Activated CD4-positive, alpha-beta memory T cell treated with anti-CD3 and anti-CD28 coated beads for 36 hours (primary cell): ENCODE measurements at regions not wholly inside any gene's neighbourhood (a gene's known extent, or its start where the extent isn't known, plus 50 kb on each side); places are given as distances from the start of the nearest gene placed in this dataset.
A peak's percentile ranks its signal among the peaks of the same experiment; 100 is the strongest.
"Not testable (repeated sequence)": the region's sequence is repeated elsewhere in the genome, so short reads cannot be mapped to it uniquely, and the experiment has no call there.

Experiments
- CTCF ChIA-PET: fragments of 350-600 bp; sonication (Branson Sonifier 250); formaldehyde crosslinking; loops from one replicate; lab custom pipeline; 2021; ENCODE audit warnings: antibody characterized with exemption, inconsistent platforms; lab: Charles Lee
- POLR2A ChIA-PET: fragments of 350-600 bp; sonication (Branson Sonifier 250); formaldehyde crosslinking; loops from one replicate; lab custom pipeline; 2021; ENCODE audit warnings: antibody characterized with exemption; lab: Charles Lee
- DNase-seq: peaks from one replicate; pipeline ENCODE4 v3.0.0-alpha.2; 2020
- H3K27ac Mint-ChIP-seq: one replicate; pipeline ENCODE4 v1.8.0; 2021; ENCODE audit warnings: mixed read lengths
- H3K27me3 Mint-ChIP-seq: one replicate; pipeline ENCODE4 v1.8.0; 2021; ENCODE audit warnings: mixed read lengths
- H3K36me3 Mint-ChIP-seq: one replicate; pipeline ENCODE4 v1.8.0; 2021; ENCODE audit warnings: mixed read lengths
- H3K4me1 Mint-ChIP-seq: one replicate; pipeline ENCODE4 v1.8.0; 2021; ENCODE audit warnings: low read depth, mixed read lengths
- H3K4me3 Mint-ChIP-seq: one replicate; pipeline ENCODE4 v1.8.0; 2021; ENCODE audit warnings: mild to moderate bottlenecking, mixed read lengths
- H3K9me3 Mint-ChIP-seq: one replicate; pipeline ENCODE4 v1.8.0; 2021; ENCODE audit warnings: mixed read lengths
- intact Hi-C: fragments of 100-400 bp; cut with micrococcal nuclease; formaldehyde crosslinking; loops from one replicate; pipeline ENCODE4 v1.15.1; 2023

DNA sequence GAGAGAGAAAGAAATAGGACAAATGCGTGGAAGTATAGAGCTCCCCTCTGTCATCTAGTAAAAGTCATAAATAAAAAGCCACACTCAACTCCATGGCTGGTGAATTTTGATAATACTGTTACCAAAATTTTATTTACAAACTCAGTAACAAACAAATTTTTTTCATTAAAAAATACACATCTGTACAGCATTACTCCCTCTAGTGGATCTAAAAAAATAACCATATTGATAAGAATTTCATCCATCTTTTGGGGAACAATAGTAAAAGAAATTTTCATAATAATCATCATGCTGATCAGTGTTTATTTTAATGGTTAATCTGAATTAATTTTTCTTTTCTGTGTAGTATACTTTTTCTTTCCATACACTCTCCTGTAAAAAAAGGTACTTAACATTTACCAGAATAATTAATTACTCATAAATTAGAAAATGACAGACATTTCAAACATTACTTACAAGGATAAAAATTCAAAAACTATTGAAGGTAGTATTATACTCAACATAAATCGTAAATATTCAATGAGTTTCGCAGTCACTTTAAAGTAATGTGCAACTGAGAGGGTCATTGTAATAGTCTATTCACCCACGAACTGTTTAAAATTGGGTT is 173.5 kb upstream of the LSM14A start:
- Mint-ChIP-seq H3K27me3 (peaks cover 7% of the 10 kb centered on the region), H3K36me3 (no peaks in the 10 kb centered on the region), H3K4me1 (no peaks in the 10 kb centered on the region), H3K4me3 (no peak overlapping the region), H3K9me3 (no peaks in the 10 kb centered on the region), H3K27ac (no peak overlapping the region)
- DNase-seq, result no peak
- intact Hi-C loops, result loop anchor here (2.0 kb wide), 1 partner anchor 220 kb away; no protein-coding TSS in a partner anchor
- POLR2A ChIA-PET, result no interaction called here
- CTCF ChIA-PET, result interaction anchor here (0.6 to 2.6 kb wide), 13 partner anchors 11 to 568 kb away, joined by 3 to 35 read pairs (median 4); no protein-coding TSS in a partner anchor

DNA sequence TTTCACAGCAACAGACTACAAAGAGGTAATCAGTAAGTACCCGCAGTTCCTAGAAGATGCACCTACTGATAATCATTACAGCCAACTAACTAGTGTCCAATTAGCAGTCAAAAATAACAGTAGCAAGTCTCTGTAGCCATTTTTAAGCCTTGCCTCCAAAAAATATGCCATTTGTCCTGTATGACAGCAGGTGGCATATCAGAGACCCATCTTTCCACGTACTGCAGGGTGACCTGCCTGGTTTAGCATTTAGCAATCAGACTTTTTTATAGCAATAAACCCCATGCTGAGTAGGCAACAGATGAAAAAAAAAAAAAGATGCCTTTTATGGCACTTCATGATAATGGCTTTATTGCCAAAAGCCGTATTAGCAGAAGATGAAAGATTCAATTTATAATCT is 155.3 kb upstream of the LSM14A start:
- H3K27me3 Mint-ChIP-seq, result peaks cover 38% of the 10 kb centered on the region
- H3K4me3 Mint-ChIP-seq, result no peak overlapping the region
- POLR2A ChIA-PET, result no interaction called here
- no peak overlapping the region for H3K27ac Mint-ChIP-seq
- H3K36me3 Mint-ChIP-seq, result no peaks in the 10 kb centered on the region
- intact Hi-C loops, result no loop called here
- peaks cover 2% of the 10 kb centered on the region for H3K9me3 Mint-ChIP-seq
- DNase-seq, result no peak
- no peaks in the 10 kb centered on the region for H3K4me1 Mint-ChIP-seq
- CTCF ChIA-PET, result no interaction called here

DNA sequence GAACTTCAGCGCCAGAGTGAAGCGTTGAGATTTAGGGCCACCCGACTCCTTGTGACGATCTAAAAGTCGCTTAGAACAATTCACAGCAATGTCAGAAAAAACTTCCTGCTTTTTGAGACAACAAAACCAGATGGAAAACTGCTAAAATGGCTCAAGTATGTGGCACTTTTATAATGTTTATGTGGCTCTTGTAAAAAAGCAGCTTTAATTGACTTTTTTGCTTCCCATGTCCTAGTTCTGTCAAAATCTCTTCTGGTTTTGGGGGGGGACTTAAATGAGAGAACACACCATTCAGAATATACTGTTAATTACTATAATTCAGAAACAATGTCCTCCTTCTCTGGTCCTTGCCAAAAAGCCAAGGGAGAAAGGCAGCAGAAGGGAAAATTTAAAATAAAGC is 154.7 kb upstream of the LSM14A start:
- intact Hi-C loops, result no loop called here
- CTCF ChIA-PET, result no interaction called here
- H3K9me3 Mint-ChIP-seq, result peaks cover 4% of the 10 kb centered on the region
- no peak overlapping the region for H3K4me3 Mint-ChIP-seq
- no peaks in the 10 kb centered on the region for H3K36me3 Mint-ChIP-seq
- H3K27ac Mint-ChIP-seq, result no peak overlapping the region
- peaks cover 33% of the 10 kb centered on the region for H3K27me3 Mint-ChIP-seq
- POLR2A ChIA-PET, result no interaction called here
- H3K4me1 Mint-ChIP-seq, result no peaks in the 10 kb centered on the region
- DNase-seq, result no peak

GRCh38 chr19:34018546-34018945 is 153.8 kb upstream of the LSM14A start:
- peaks cover 34% of the 10 kb centered on the region for H3K27me3 Mint-ChIP-seq
- ChIA-PET CTCF (no interaction called here), POLR2A (no interaction called here)
- intact Hi-C loops, result no loop called here
- DNase-seq, result no peak
- H3K27ac Mint-ChIP-seq, result no peak overlapping the region
- H3K36me3 Mint-ChIP-seq, result no peaks in the 10 kb centered on the region
- H3K9me3 Mint-ChIP-seq, result peaks cover 14% of the 10 kb centered on the region
- H3K4me1 Mint-ChIP-seq, result no peaks in the 10 kb centered on the region
- no peak overlapping the region for H3K4me3 Mint-ChIP-seq

GRCh38 chr19:34023381-34023780 is 148.9 kb upstream of the LSM14A start:
- intact Hi-C loops, result no loop called here
- peaks cover 29% of the 10 kb centered on the region for H3K27me3 Mint-ChIP-seq
- peaks cover 19% of the 10 kb centered on the region for H3K9me3 Mint-ChIP-seq
- no peak overlapping the region for H3K27ac Mint-ChIP-seq
- H3K36me3 Mint-ChIP-seq, result no peaks in the 10 kb centered on the region
- no peaks in the 10 kb centered on the region for H3K4me1 Mint-ChIP-seq
- ChIA-PET CTCF (interaction anchor here (1.1 kb wide), 1 partner anchor 19 kb away, joined by 5 read pairs; no protein-coding TSS in a partner anchor), POLR2A (no interaction called here)
- no peak overlapping the region for H3K4me3 Mint-ChIP-seq
- DNase-seq, result no peak

- intact Hi-C loops, result no loop called here
- no peak overlapping the region for H3K4me3 Mint-ChIP-seq
- H3K9me3 Mint-ChIP-seq, result no peaks in the 10 kb centered on the region
- no peaks in the 10 kb centered on the region for H3K36me3 Mint-ChIP-seq
- H3K27ac Mint-ChIP-seq, result no peak overlapping the region
- ChIA-PET POLR2A (no interaction called here), CTCF (interaction anchor here (1.7 to 1.9 kb wide), 2 partner anchors 8 to 256 kb away, joined by 4 to 5 read pairs; no protein-coding TSS in a partner anchor)
- H3K4me1 Mint-ChIP-seq, result no peaks in the 10 kb centered on the region
- H3K27me3 Mint-ChIP-seq, result peaks cover 5% of the 10 kb centered on the region
- no peak for DNase-seq
Observed at GRCh38 chr19:34033880-34034279, 138.4 kb upstream of the LSM14A start.

DNA sequence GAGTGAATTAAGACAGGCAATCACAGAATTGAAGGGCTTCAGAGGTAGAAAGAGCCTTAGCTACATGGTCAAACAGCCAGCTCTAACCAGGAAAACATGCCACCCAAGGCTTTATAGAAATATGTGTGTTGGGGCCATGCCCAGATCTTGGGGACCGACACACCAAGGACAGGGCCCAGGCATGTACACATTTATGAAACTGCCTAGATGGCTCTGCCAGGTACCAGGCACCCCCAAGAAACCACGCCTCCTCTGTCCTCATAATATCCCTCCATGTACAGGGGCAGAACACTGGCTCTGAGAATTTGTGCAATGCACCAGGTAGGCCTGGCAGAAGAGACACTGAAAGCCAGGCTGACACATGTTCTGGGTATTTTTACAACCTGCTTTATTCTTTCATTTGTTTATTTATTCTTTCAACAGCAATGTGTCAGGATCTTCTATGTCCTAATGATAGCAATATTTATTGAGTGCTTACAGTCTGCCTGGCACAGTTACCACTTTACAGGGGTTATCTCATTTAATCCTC is 137.9 kb upstream of the LSM14A start:
- Mint-ChIP-seq H3K27ac (no peak overlapping the region), H3K4me1 (no peaks in the 10 kb centered on the region), H3K36me3 (no peaks in the 10 kb centered on the region), H3K4me3 (no peak overlapping the region), H3K27me3 (peaks cover 6% of the 10 kb centered on the region), H3K9me3 (no peaks in the 10 kb centered on the region)
- DNase-seq, result no peak
- ChIA-PET CTCF (interaction anchor here (1.7 to 1.9 kb wide), 2 partner anchors 8 to 256 kb away, joined by 4 to 5 read pairs; no protein-coding TSS in a partner anchor), POLR2A (no interaction called here)
- intact Hi-C loops, result no loop called here

DNA sequence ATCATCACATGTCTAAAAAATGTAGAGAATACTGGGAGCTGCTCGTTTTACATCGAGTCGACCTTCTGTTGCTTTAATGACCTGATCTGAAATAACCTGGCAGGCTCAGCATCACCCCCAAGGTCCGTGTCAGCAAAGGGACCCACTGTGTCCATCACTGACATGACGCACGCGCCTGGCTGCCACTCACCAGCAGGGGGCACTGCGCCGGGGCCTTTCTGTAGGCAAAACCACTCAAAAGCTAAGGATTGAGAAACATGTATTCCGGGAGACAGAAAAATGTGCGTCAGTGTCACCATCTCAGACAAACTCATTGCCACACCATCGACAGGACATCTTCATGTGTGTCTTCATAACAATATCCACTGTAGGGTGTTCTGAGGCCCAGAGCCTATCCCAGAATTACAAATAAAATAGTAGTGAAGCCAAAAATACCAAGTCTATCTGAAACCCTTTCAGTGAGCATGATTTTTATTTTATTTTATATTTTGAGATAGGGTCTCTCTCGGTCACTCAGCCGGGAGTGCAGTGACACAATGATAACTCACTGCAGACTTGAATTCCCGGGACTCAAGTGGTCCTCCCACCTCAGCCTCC is 130.3 kb upstream of the LSM14A start:
- Mint-ChIP-seq H3K4me3 (no peak overlapping the region), H3K27me3 (peaks cover 11% of the 10 kb centered on the region), H3K36me3 (no peaks in the 10 kb centered on the region), H3K9me3 (no peaks in the 10 kb centered on the region), H3K4me1 (no peaks in the 10 kb centered on the region), H3K27ac (no peak overlapping the region)
- CTCF ChIA-PET, result interaction anchor here (0.5 to 3.0 kb wide), 32 partner anchors 9 to 414 kb away, joined by 3 to 45 read pairs (median 5); no protein-coding TSS in a partner anchor
- POLR2A ChIA-PET, result no interaction called here
- intact Hi-C loops, result loop anchor here (1.0 kb wide), 2 partner anchors 54 to 103 kb away; no protein-coding TSS in a partner anchor
- DNase-seq, result peak; percentile 86

GRCh38 chr19:34044021-34044420 is 128.3 kb upstream of the LSM14A start:
- Mint-ChIP-seq H3K9me3 (no peaks in the 10 kb centered on the region), H3K27me3 (peaks cover 13% of the 10 kb centered on the region), H3K4me1 (no peaks in the 10 kb centered on the region), H3K4me3 (no peak overlapping the region), H3K36me3 (no peaks in the 10 kb centered on the region), H3K27ac (no peak overlapping the region)
- POLR2A ChIA-PET, result no interaction called here
- CTCF ChIA-PET, result interaction anchor here (0.7 to 3.0 kb wide), 5 partner anchors 8 to 207 kb away, joined by 3 to 42 read pairs (median 4); no protein-coding TSS in a partner anchor
- intact Hi-C loops, result no loop called here
- no peak for DNase-seq

DNA sequence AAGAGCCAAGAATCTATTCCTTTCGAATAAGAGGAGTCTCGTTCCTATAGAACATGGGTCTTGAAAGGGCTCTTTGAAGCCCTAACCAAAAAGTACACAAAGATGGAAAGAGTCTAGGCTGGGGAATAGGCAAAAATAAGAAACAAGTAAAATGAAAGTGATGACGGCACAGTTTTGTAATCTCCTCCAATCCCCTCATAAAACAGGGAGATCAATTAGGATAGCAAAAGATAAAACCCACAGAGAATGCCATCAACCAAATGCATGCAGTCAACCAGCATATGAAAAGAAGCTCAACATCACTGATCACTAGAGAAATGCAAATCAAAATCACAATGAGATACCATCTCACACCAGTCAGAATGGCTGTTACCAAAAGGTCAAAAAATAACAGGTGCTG is 122.4 kb upstream of the LSM14A start:
- H3K4me3 Mint-ChIP-seq, result no peak overlapping the region
- H3K27me3 Mint-ChIP-seq, result peaks cover 14% of the 10 kb centered on the region
- DNase-seq, result no peak
- ChIA-PET POLR2A (no interaction called here), CTCF (no interaction called here)
- no peaks in the 10 kb centered on the region for H3K4me1 Mint-ChIP-seq
- no peaks in the 10 kb centered on the region for H3K9me3 Mint-ChIP-seq
- no peaks in the 10 kb centered on the region for H3K36me3 Mint-ChIP-seq
- intact Hi-C loops, result no loop called here
- no peak overlapping the region for H3K27ac Mint-ChIP-seq

- CTCF ChIA-PET, DNase-seq, H3K27ac Mint-ChIP-seq, H3K36me3 Mint-ChIP-seq, H3K9me3 Mint-ChIP-seq, intact Hi-C loops, H3K4me3 Mint-ChIP-seq, H3K4me1 Mint-ChIP-seq, POLR2A ChIA-PET: not testable (repeated sequence)
- H3K27me3 Mint-ChIP-seq, result peaks cover 14% of the 10 kb centered on the region
Observed at GRCh38 chr19:34050430-34050829, 121.9 kb upstream of the LSM14A start.

- CTCF ChIA-PET, result interaction anchor here (1.0 to 1.2 kb wide), 2 partner anchors 10 to 273 kb away, joined by 4 to 7 read pairs; no protein-coding TSS in a partner anchor
- Mint-ChIP-seq H3K9me3 (no peaks in the 10 kb centered on the region), H3K27ac (no peak overlapping the region), H3K4me3 (no peak overlapping the region), H3K4me1 (no peaks in the 10 kb centered on the region), H3K27me3 (peaks cover 14% of the 10 kb centered on the region), H3K36me3 (no peaks in the 10 kb centered on the region)
- intact Hi-C loops, result no loop called here
- POLR2A ChIA-PET, result no interaction called here
- DNase-seq, result no peak
Observed at GRCh38 chr19:34051255-34051654, 121.0 kb upstream of the LSM14A start.
